H9 (cell line): ENCODE measurements at regions not wholly inside any gene's neighbourhood (a gene's known extent, or its start where the extent isn't known, plus 50 kb on each side); places are given as distances from the start of the nearest gene placed in this dataset.

Experiments
- DNase-seq: peaks from one replicate; pipeline ENCODE4 v3.0.0-alpha.2; 2017
- H2AFZ ChIP-seq: one replicate; pipeline ENCODE4 v1.6.1; 2013; ENCODE audit warnings: mild to moderate bottlenecking, low read length, control low read depth, moderate library complexity
- H2AK5ac ChIP-seq: 2 replicates; pipeline ENCODE4 v1.6.1; 2013; ENCODE audit warnings: low read length, control low read depth, mixed read lengths; ENCODE audit not compliant: insufficient read length
- H2BK120ac ChIP-seq: one replicate; pipeline ENCODE4 v1.6.1; 2013; ENCODE audit warnings: low read depth, mild to moderate bottlenecking, low read length, control low read depth, inconsistent platforms; ENCODE audit not compliant: poor library complexity, severe bottlenecking
- H2BK12ac ChIP-seq: 2 replicates; pipeline ENCODE4 v1.6.1; 2013; ENCODE audit warnings: low read length, control low read depth, mixed read lengths, low read depth; ENCODE audit not compliant: insufficient read length
- H2BK15ac ChIP-seq: 2 replicates; pipeline ENCODE4 v1.6.1; 2013; ENCODE audit warnings: low read depth, low read length, control low read depth
- H2BK20ac ChIP-seq: one replicate; pipeline ENCODE4 v1.6.1; 2013; ENCODE audit warnings: low read depth, mild to moderate bottlenecking, low read length, control low read depth, inconsistent platforms; ENCODE audit not compliant: poor library complexity, severe bottlenecking
- H2BK5ac ChIP-seq: 2 replicates; pipeline ENCODE4 v1.6.1; 2013; ENCODE audit warnings: low read length, control low read depth, mixed read lengths; ENCODE audit not compliant: insufficient read length
- H3K14ac ChIP-seq: 2 replicates; pipeline ENCODE4 v1.6.1; 2013; ENCODE audit warnings: low read length, control low read depth; ENCODE audit not compliant: insufficient read depth
- H3K18ac ChIP-seq: 2 replicates; pipeline ENCODE4 v1.6.1; 2013; ENCODE audit warnings: low read depth, mild to moderate bottlenecking, mixed read lengths, low read length, control low read depth; ENCODE audit not compliant: insufficient read length
- H3K23ac ChIP-seq: 2 replicates; pipeline ENCODE4 v1.6.1; 2013; ENCODE audit warnings: low read length, control low read depth, mixed read lengths, low read depth; ENCODE audit not compliant: insufficient read length
- H3K23me2 ChIP-seq: 2 replicates; pipeline ENCODE4 v1.6.1; 2013; ENCODE audit warnings: low read depth, mild to moderate bottlenecking, mixed read lengths, low read length, control low read depth; ENCODE audit not compliant: insufficient read length, poor library complexity, severe bottlenecking
- H3K27ac ChIP-seq: 2 replicates; pipeline ENCODE4 v1.5.1; 2013; ENCODE audit warnings: low read length, control low read depth, mixed read lengths, low read depth; ENCODE audit not compliant: insufficient read length
- H3K27me3 ChIP-seq: 2 replicates; pipeline ENCODE4 v1.6.1; 2013; ENCODE audit warnings: low read length, control low read depth, inconsistent platforms; ENCODE audit not compliant: insufficient read depth
- H3K4ac ChIP-seq: 2 replicates; pipeline ENCODE4 v1.6.1; 2013; ENCODE audit warnings: low read depth, mild to moderate bottlenecking, control low read depth, inconsistent platforms, low read length, moderate library complexity
- H3K4me1 ChIP-seq: 2 replicates; pipeline ENCODE4 v1.6.1; 2013; ENCODE audit warnings: low read length, control low read depth, inconsistent platforms; ENCODE audit not compliant: insufficient read depth
- H3K4me2 ChIP-seq: 2 replicates; pipeline ENCODE4 v1.6.1; 2013; ENCODE audit warnings: low read length, control low read depth, mixed read lengths; ENCODE audit not compliant: insufficient read length, insufficient read depth
- H3K56ac ChIP-seq: 2 replicates; pipeline ENCODE4 v1.6.1; 2013; ENCODE audit warnings: low read depth, mild to moderate bottlenecking, mixed read lengths, low read length, control low read depth; ENCODE audit not compliant: insufficient read length
- H3K79me1 ChIP-seq: 2 replicates; pipeline ENCODE4 v1.6.1; 2013; ENCODE audit warnings: low read depth, mild to moderate bottlenecking, moderate library complexity, low read length, control low read depth, inconsistent platforms; ENCODE audit not compliant: insufficient read depth, poor library complexity, severe bottlenecking
- H3K79me2 ChIP-seq: 2 replicates; pipeline ENCODE4 v1.6.1; 2013; ENCODE audit warnings: low read length, control low read depth, inconsistent platforms; ENCODE audit not compliant: insufficient read depth
- H3K9ac ChIP-seq: 2 replicates; pipeline ENCODE4 v1.6.1; 2013; ENCODE audit warnings: low read length, control low read depth, mixed read lengths; ENCODE audit not compliant: insufficient read length; ENCODE audit errors: extremely low read depth
- H3K9me3 ChIP-seq: one replicate; pipeline ENCODE4 v1.6.1; 2013; ENCODE audit warnings: low read depth, low read length, inconsistent platforms; ENCODE audit not compliant: control insufficient read depth
- H3T11ph ChIP-seq: one replicate; pipeline ENCODE4 v1.6.1; 2013; ENCODE audit warnings: mild to moderate bottlenecking, low read length, control low read depth, inconsistent platforms
- H4K20me1 ChIP-seq: one replicate; pipeline ENCODE4 v1.6.1; 2013; ENCODE audit not compliant: control insufficient read depth, insufficient read length, insufficient read depth
- H4K5ac ChIP-seq: 2 replicates; pipeline ENCODE4 v1.6.1; 2013; ENCODE audit warnings: low read depth, mild to moderate bottlenecking, mixed read lengths, low read length, control low read depth; ENCODE audit not compliant: insufficient read length
- H4K8ac ChIP-seq: replicated peaks from 2 replicates; pipeline ENCODE4 v1.6.1; 2013; ENCODE audit warnings: low read length, control low read depth, mixed read lengths, low read depth; ENCODE audit not compliant: insufficient read length
- H4K91ac ChIP-seq: 2 replicates; pipeline ENCODE4 v1.6.1; 2013; ENCODE audit warnings: low read depth, mild to moderate bottlenecking, moderate library complexity, mixed read lengths, low read length, control low read depth; ENCODE audit not compliant: insufficient read length
- H3K27ac Mint-ChIP-seq, 3 experiments: 2 replicates in 2 of 3; 3 replicates in 1 of 3; pipeline ENCODE4 v1.8.0; 2020 to 2021; ENCODE audit warnings: mixed read lengths in 3 of 3, mild to moderate bottlenecking in 1 of 3, moderate library complexity in 1 of 3
- H3K27me3 Mint-ChIP-seq: 2 replicates; pipeline ENCODE4 v1.8.0; 2021; ENCODE audit warnings: low read depth, mild to moderate bottlenecking, moderate library complexity, mixed read lengths
- H3K36me3 Mint-ChIP-seq, 3 experiments: 2 replicates in 2 of 3; 3 replicates in 1 of 3; pipeline ENCODE4 v1.8.0; 2020 to 2021; ENCODE audit warnings: low read depth in 3 of 3, mixed read lengths in 3 of 3; ENCODE audit not compliant: insufficient read depth in 1 of 3
- H3K4me1 Mint-ChIP-seq, 2 experiments: 2 replicates each; pipeline ENCODE4 v1.8.0; 2020; ENCODE audit warnings: mixed read lengths in 2 of 2
- H3K4me3 Mint-ChIP-seq, 2 experiments: 2 replicates in 1 of 2; 3 replicates in 1 of 2; pipeline ENCODE4 v1.8.0; 2020 to 2021; ENCODE audit warnings: mild to moderate bottlenecking in 2 of 2, mixed read lengths in 2 of 2, moderate library complexity in 1 of 2
- H3K9me3 Mint-ChIP-seq, 2 experiments: 2 replicates in 1 of 2; 3 replicates in 1 of 2; pipeline ENCODE4 v1.8.0; 2020; ENCODE audit warnings: mild to moderate bottlenecking in 2 of 2, mixed read lengths in 2 of 2, moderate library complexity in 1 of 2
- WGBS: extraction: QIAGEN DNeasy Blood & Tissue Kit; methylation state at CpG from one replicate; pipeline ENCODE4 v1.1.7; 2013; ENCODE audit warnings: missing lambda C conversion rate, low lambda C conversion rate, mixed read lengths; ENCODE audit not compliant: insufficient read length; ENCODE audit errors: extremely low coverage; 5-methylcytosine and 5-hydroxymethylcytosine counted together
- TF ChIP-seq, protein P1 (sequence below): fragments of 200-600 bp; sonication (generic); conservative IDR thresholded peaks from 3 replicates; pipeline ENCODE4 v1.8.0; 2021; ENCODE audit warnings: antibody characterized with exemption, mild to moderate bottlenecking

DNA sequence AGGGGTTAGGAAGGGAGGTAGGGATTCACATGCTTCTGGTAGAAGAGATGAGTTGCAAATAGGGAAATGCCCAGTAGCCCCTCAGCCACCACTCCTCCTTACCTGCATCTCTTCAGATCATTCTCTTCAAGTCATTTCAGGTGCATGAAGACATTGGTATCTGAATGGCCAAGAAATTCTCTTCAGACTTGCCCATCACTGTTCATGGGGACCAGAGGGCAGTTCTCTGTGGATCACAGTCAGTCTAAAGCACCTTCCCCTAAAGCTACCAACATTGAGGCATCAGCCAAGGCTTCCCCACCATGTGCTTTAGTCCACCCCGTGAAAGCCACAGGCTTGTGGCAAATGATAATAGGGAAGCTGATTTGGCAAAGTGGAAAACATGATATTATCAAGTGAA lies 319.4 kb upstream of the ZNF32 start:
- Mint-ChIP-seq H3K9me3 (no peaks in the 10 kb centered on the region; a peak in 3 of 5 replicates), H3K27me3 (peaks cover 5% of the 10 kb centered on the region), H3K27ac (no peak overlapping the region), H3K36me3 (no peaks in the 10 kb centered on the region), H3K4me1 (no peaks in the 10 kb centered on the region), H3K4me3 (no peak overlapping the region)
- Histone ChIP-seq H4K5ac (no peak overlapping the region), H4K20me1 (no peaks in the 10 kb centered on the region), H3T11ph (no peak overlapping the region), H3K4me2 (no peak overlapping the region), H3K79me1 (no peaks in the 10 kb centered on the region), H2BK12ac (no peak overlapping the region), H3K4me1 (no peaks in the 10 kb centered on the region), H4K8ac (no peak overlapping the region), H3K79me2 (no peaks in the 10 kb centered on the region), H3K23me2 (no peaks in the 10 kb centered on the region), H3K23ac (no peak overlapping the region), H2BK15ac (no peak overlapping the region), H3K4ac (no peak overlapping the region), H2BK120ac (no peak overlapping the region), H2AK5ac (no peak overlapping the region), H2BK5ac (no peak overlapping the region), H2BK20ac (no peak overlapping the region), H2AFZ (no peak overlapping the region), H3K27ac (no peak overlapping the region), H4K91ac (no peak overlapping the region), H3K18ac (no peak overlapping the region), H3K27me3 (no peaks in the 10 kb centered on the region), H3K9ac (no peak overlapping the region), H3K14ac (no peak overlapping the region), H3K56ac (no peak overlapping the region), H3K9me3 (no peaks in the 10 kb centered on the region)
- no peak for DNase-seq
- TF ChIP-seq, protein P1, sequence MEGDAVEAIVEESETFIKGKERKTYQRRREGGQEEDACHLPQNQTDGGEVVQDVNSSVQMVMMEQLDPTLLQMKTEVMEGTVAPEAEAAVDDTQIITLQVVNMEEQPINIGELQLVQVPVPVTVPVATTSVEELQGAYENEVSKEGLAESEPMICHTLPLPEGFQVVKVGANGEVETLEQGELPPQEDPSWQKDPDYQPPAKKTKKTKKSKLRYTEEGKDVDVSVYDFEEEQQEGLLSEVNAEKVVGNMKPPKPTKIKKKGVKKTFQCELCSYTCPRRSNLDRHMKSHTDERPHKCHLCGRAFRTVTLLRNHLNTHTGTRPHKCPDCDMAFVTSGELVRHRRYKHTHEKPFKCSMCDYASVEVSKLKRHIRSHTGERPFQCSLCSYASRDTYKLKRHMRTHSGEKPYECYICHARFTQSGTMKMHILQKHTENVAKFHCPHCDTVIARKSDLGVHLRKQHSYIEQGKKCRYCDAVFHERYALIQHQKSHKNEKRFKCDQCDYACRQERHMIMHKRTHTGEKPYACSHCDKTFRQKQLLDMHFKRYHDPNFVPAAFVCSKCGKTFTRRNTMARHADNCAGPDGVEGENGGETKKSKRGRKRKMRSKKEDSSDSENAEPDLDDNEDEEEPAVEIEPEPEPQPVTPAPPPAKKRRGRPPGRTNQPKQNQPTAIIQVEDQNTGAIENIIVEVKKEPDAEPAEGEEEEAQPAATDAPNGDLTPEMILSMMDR, result no peak
- no CpG with 5 or more reads among the region's 1 CpG for WGBS
